IMR-90 (cell line): ENCODE measurements at regions not wholly inside any gene's neighbourhood (a gene's known extent, or its start where the extent isn't known, plus 50 kb on each side); places are given as distances from the start of the nearest gene placed in this dataset.

Experiments used
- ATAC-seq: fragments of 200-7000 bp; cut with Tn5 transposase; 2 replicates; pipeline ENCODE4 v1.9.1; 2020; ENCODE audit warnings: low read depth, mild to moderate bottlenecking, moderate library complexity
- BruUV-seq: library from RNA; stranded (reverse); fragments of 400-500 nt; replicated peaks from 2 replicates; lab custom pipeline; 2021; lab: Mats Ljungman, UMichigan
- CTCF ChIA-PET: fragments of 300-600 bp; formaldehyde crosslinking; extraction: SDS; loops from one replicate; lab custom pipeline; 2021; ENCODE audit warnings: antibody characterized with exemption; lab: Yijun Ruan, JAX
- POLR2A ChIA-PET: fragments of 300-600 bp; sonication (Branson Sonifier 250); formaldehyde crosslinking; loops from one replicate; lab custom pipeline; 2022; ENCODE audit warnings: antibody characterized with exemption; ENCODE audit not compliant: unreplicated experiment; lab: Charles Lee
- DNase-seq: peaks from one replicate; pipeline ENCODE4 v3.0.0; 2013
- H2AFZ ChIP-seq: replicated peaks from 2 replicates; pipeline ENCODE3; 2013; ENCODE audit warnings: low read length, mild to moderate bottlenecking; ENCODE audit not compliant: poor library complexity
- H2AK5ac ChIP-seq: 2 replicates; pipeline ENCODE4 v1.6.1; 2013; ENCODE audit warnings: low read depth, low read length, inconsistent platforms
- H2AK9ac ChIP-seq: replicated peaks from 2 replicates; pipeline ENCODE3; 2013; ENCODE audit warnings: mild to moderate bottlenecking, low read depth, low read length, moderate library complexity; ENCODE audit not compliant: poor library complexity
- H2BK120ac ChIP-seq: 2 replicates; pipeline ENCODE4 v1.6.1; 2013; ENCODE audit warnings: low read depth, low read length, inconsistent platforms
- H2BK15ac ChIP-seq: 3 replicates; pipeline ENCODE4 v1.6.1; 2013; ENCODE audit warnings: low read depth, low read length, inconsistent platforms
- H2BK20ac ChIP-seq: 2 replicates; pipeline ENCODE4 v1.6.1; 2013; ENCODE audit warnings: low read depth, mild to moderate bottlenecking, inconsistent platforms, low read length, moderate library complexity
- H2BK5ac ChIP-seq: 2 replicates; pipeline ENCODE4 v1.6.1; 2013; ENCODE audit warnings: mild to moderate bottlenecking, low read depth, low read length, inconsistent platforms; ENCODE audit not compliant: poor library complexity, severe bottlenecking
- H3K14ac ChIP-seq: replicated peaks from 2 replicates; pipeline ENCODE4 v1.6.1; 2013; ENCODE audit warnings: low read depth, low read length, inconsistent platforms
- H3K18ac ChIP-seq: 2 replicates; pipeline ENCODE4 v1.6.1; 2013; ENCODE audit warnings: low read depth, low read length, control low read depth
- H3K23ac ChIP-seq: 2 replicates; pipeline ENCODE4 v1.6.1; 2013; ENCODE audit warnings: low read depth, low read length, inconsistent platforms
- H3K27ac ChIP-seq: 2 replicates; pipeline ENCODE4 v1.5.1; 2013; ENCODE audit warnings: mild to moderate bottlenecking, control low read depth, low read length; ENCODE audit not compliant: insufficient read depth
- H3K27me3 ChIP-seq: 2 replicates; pipeline ENCODE4 v1.6.1; 2013; ENCODE audit warnings: low read length; ENCODE audit not compliant: control insufficient read depth, insufficient read depth
- H3K36me3 ChIP-seq: 2 replicates; pipeline ENCODE4 v1.6.1; 2013; ENCODE audit warnings: low read length, mixed read lengths; ENCODE audit not compliant: control insufficient read depth, insufficient read depth
- H3K4ac ChIP-seq: 2 replicates; pipeline ENCODE4 v1.6.1; 2013; ENCODE audit warnings: low read depth, low read length, inconsistent platforms
- H3K4me1 ChIP-seq: 2 replicates; pipeline ENCODE4 v1.6.1; 2013; ENCODE audit warnings: low read length, mixed read lengths; ENCODE audit not compliant: control insufficient read depth, insufficient read depth
- H3K4me2 ChIP-seq: 2 replicates; pipeline ENCODE4 v1.6.1; 2013; ENCODE audit warnings: low read depth, mild to moderate bottlenecking, control low read depth, low read length, moderate library complexity
- H3K4me3 ChIP-seq: 2 replicates; pipeline ENCODE4 v1.5.1; 2013; ENCODE audit warnings: low read depth, mild to moderate bottlenecking, control low read depth, low read length, moderate library complexity; ENCODE audit not compliant: insufficient read depth
- H3K56ac ChIP-seq: 2 replicates; pipeline ENCODE4 v1.6.1; 2013; ENCODE audit warnings: low read length, inconsistent platforms; ENCODE audit not compliant: insufficient read depth; ENCODE audit errors: extremely low read depth
- H3K79me1 ChIP-seq, 2 experiments: 2 replicates each; pipeline ENCODE4 v1.6.1; 2013; ENCODE audit warnings: low read length in 2 of 2, inconsistent platforms in 1 of 2, low read depth in 1 of 2
- H3K9ac ChIP-seq: 2 replicates; pipeline ENCODE4 v1.6.1; 2013; ENCODE audit warnings: low read depth, low read length, control low read depth
- H3K9me1 ChIP-seq: 2 replicates; pipeline ENCODE4 v1.6.1; 2013; ENCODE audit warnings: low read length, inconsistent platforms; ENCODE audit not compliant: insufficient read depth
- H3K9me3 ChIP-seq: 2 replicates; pipeline ENCODE4 v1.6.1; 2013; ENCODE audit warnings: low read length; ENCODE audit not compliant: control insufficient read depth, insufficient read depth
- H4K20me1 ChIP-seq: 2 replicates; pipeline ENCODE4 v1.6.1; 2013; ENCODE audit warnings: low read length, inconsistent platforms; ENCODE audit not compliant: insufficient read depth
- H4K5ac ChIP-seq: 2 replicates; pipeline ENCODE4 v1.6.1; 2013; ENCODE audit warnings: mild to moderate bottlenecking, low read depth, low read length, control low read depth
- H4K8ac ChIP-seq, 2 experiments: 2 replicates each; pipeline ENCODE4 v1.6.1; 2013; ENCODE audit warnings: low read depth in 2 of 2, low read length in 2 of 2, control low read depth in 1 of 2, inconsistent platforms in 1 of 2
- H4K91ac ChIP-seq: 2 replicates; pipeline ENCODE4 v1.6.1; 2013; ENCODE audit warnings: low read depth, low read length, inconsistent platforms; ENCODE audit not compliant: insufficient read depth
- BHLHE40 ChIP-seq: fragments of 150-350 bp; IDR thresholded peaks from 2 replicates; pipeline ENCODE4 v1.6.1; 2016; ENCODE audit warnings: mild to moderate bottlenecking, low read depth, low read length
- CHD1 ChIP-seq: IDR thresholded peaks from 2 replicates; pipeline ENCODE4 v1.6.1; 2012; ENCODE audit warnings: low read depth, low read length, improper control_type of control experiment
- ELK1 ChIP-seq: fragments of 150-350 bp; IDR thresholded peaks from 2 replicates; pipeline ENCODE4 v1.6.1; 2016; ENCODE audit warnings: low read depth, mild to moderate bottlenecking, low read length, moderate library complexity, borderline replicate concordance
- FOS ChIP-seq: fragments of 150-350 bp; IDR thresholded peaks from 2 replicates; pipeline ENCODE4 v1.6.1; 2016; ENCODE audit warnings: low read depth, low read length
- RAD21 ChIP-seq: IDR thresholded peaks from 2 replicates; pipeline ENCODE4 v1.6.1; 2012; ENCODE audit warnings: low read length, improper control_type of control experiment
- SMC3 ChIP-seq: fragments of 150-350 bp; IDR thresholded peaks from 2 replicates; pipeline ENCODE4 v1.6.1; 2016; ENCODE audit warnings: low read depth, mild to moderate bottlenecking, antibody characterized with exemption, low read length, moderate library complexity
- WGBS, 2 experiments: methylation state at CpG; one replicate each; pipeline versions ENCODE4 v1.1.5 to v1.1.7; 2013; ENCODE audit warnings: missing lambda C conversion rate in 2 of 2; ENCODE audit not compliant: insufficient read length in 1 of 2; ENCODE audit errors: extremely low coverage in 2 of 2; 5-methylcytosine and 5-hydroxymethylcytosine counted together
- dilution Hi-C: fragments of 300-500 bp; cut with HindIII; formaldehyde crosslinking; loops from one replicate; pipeline ENCODE4 v1.14.3; 2018; ENCODE audit warnings: low sequenced_read_pairs; ENCODE audit not compliant: unreplicated experiment
- in situ Hi-C: fragments of 300-500 bp; cut with MboI; formaldehyde crosslinking; loops from 3 replicates; pipeline ENCODE4 v1.14.3; 2019; ENCODE audit warnings: low sequenced_read_pairs, inconsistent platforms, mixed read lengths
- intact Hi-C: fragments of 100-400 bp; cut with micrococcal nuclease; formaldehyde crosslinking; loops from 2 replicates; pipeline ENCODE4 v1.10.0; 2022
- TF ChIP-seq, protein P1 (sequence below): fragments of 150-350 bp; IDR thresholded peaks from 2 replicates; pipeline ENCODE4 v1.6.1; 2017; ENCODE audit warnings: mild to moderate bottlenecking, antibody characterized with exemption, low read length, low read depth

GRCh38 chr20:52071136-52071535 lies 120.4 kb downstream of the ZFP64 start:
- Histone ChIP-seq H3K79me1 (no peaks in the 10 kb centered on the region), H3K4ac (no peak overlapping the region), H3K56ac (no peak overlapping the region), H2AK9ac (no peak overlapping the region), H3K14ac (no peak overlapping the region), H3K18ac (no peak overlapping the region), H3K9me1 (0 out of 2 replicates have a peak, but pooled peaks cover 3% of the 10 kb centered on the region), H3K4me1 (no peaks in the 10 kb centered on the region), H3K4me3 (no peak overlapping the region), H3K27ac (no peak overlapping the region), H3K36me3 (no peaks in the 10 kb centered on the region; the same call in 1 of the 2 replicates), H3K23ac (no peak overlapping the region), H3K4me2 (no peak overlapping the region), H2BK5ac (no peak overlapping the region), H3K9ac (no peak overlapping the region), H2BK15ac (no peak overlapping the region), H3K9me3 (peaks cover 3% of the 10 kb centered on the region; the same call in 1 of the 2 replicates), H4K8ac (no peak overlapping the region), H2BK20ac (no peak overlapping the region), H4K91ac (no peak overlapping the region), H2AK5ac (no peak overlapping the region), H4K5ac (no peak overlapping the region), H2AFZ (no peak overlapping the region), H3K27me3 (no peaks in the 10 kb centered on the region), H4K20me1 (no peaks in the 10 kb centered on the region), H2BK120ac (no peak overlapping the region)
- WGBS, 2 experiments, result no CpG with 5 or more reads among the region's 2 CpGs
- ATAC-seq (no peak), DNase-seq (no peak)
- POLR2A ChIA-PET, result no interaction called here
- in situ Hi-C loops, result no loop called here
- no TSS peak for BruUV-seq
- CTCF ChIA-PET, result no interaction called here
- TF ChIP-seq, protein P1, sequence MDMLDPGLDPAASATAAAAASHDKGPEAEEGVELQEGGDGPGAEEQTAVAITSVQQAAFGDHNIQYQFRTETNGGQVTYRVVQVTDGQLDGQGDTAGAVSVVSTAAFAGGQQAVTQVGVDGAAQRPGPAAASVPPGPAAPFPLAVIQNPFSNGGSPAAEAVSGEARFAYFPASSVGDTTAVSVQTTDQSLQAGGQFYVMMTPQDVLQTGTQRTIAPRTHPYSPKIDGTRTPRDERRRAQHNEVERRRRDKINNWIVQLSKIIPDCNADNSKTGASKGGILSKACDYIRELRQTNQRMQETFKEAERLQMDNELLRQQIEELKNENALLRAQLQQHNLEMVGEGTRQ, result no peak
- TF ChIP-seq SMC3, result no peak
- TF ChIP-seq CHD1, result no peak
- TF ChIP-seq BHLHE40, result no peak
- no peak for TF ChIP-seq RAD21
- TF ChIP-seq FOS, result no peak
- no peak for TF ChIP-seq ELK1
- intact Hi-C loops, result no loop called here
- dilution Hi-C loops, result no loop called here
